WI38 (cell line): ENCODE measurements at regions not wholly inside any gene's neighbourhood (a gene's known extent, or its start where the extent isn't known, plus 50 kb on each side); places are given as distances from the start of the nearest gene placed in this dataset.

Experiments used
- H3K4me3 ChIP-seq: 2 replicates; pipeline ENCODE4 v1.5.1; 2011; ENCODE audit warnings: low read depth, mild to moderate bottlenecking, control low read depth, low read length
- TF ChIP-seq, protein P1 (sequence below): IDR thresholded peaks from 2 replicates; pipeline ENCODE4 v1.5.1; 2012; ENCODE audit warnings: low read depth, mild to moderate bottlenecking, control low read depth, low read length

DNA sequence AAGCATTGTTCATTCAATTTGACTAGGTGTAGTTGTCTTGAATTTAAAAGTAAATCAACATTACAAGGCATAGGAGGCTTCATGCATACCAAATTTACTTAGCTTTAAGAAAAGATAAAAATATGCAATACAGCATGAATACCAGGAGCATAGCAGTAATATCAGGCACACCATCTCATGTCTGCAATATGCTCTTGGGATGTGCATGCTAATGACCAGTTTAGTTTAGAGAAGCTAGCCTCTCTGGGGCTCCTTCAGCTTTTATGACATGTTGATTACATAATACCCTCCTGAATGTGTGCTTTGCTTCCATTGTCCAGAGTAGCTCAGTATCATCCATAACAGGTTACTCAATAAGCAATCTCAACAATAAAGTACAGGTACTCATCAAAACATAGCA is 497.2 kb downstream of the FLRT2 start:
- TF ChIP-seq, protein P1, sequence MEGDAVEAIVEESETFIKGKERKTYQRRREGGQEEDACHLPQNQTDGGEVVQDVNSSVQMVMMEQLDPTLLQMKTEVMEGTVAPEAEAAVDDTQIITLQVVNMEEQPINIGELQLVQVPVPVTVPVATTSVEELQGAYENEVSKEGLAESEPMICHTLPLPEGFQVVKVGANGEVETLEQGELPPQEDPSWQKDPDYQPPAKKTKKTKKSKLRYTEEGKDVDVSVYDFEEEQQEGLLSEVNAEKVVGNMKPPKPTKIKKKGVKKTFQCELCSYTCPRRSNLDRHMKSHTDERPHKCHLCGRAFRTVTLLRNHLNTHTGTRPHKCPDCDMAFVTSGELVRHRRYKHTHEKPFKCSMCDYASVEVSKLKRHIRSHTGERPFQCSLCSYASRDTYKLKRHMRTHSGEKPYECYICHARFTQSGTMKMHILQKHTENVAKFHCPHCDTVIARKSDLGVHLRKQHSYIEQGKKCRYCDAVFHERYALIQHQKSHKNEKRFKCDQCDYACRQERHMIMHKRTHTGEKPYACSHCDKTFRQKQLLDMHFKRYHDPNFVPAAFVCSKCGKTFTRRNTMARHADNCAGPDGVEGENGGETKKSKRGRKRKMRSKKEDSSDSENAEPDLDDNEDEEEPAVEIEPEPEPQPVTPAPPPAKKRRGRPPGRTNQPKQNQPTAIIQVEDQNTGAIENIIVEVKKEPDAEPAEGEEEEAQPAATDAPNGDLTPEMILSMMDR: no peak
- no peak overlapping the region for H3K4me3 ChIP-seq

DNA sequence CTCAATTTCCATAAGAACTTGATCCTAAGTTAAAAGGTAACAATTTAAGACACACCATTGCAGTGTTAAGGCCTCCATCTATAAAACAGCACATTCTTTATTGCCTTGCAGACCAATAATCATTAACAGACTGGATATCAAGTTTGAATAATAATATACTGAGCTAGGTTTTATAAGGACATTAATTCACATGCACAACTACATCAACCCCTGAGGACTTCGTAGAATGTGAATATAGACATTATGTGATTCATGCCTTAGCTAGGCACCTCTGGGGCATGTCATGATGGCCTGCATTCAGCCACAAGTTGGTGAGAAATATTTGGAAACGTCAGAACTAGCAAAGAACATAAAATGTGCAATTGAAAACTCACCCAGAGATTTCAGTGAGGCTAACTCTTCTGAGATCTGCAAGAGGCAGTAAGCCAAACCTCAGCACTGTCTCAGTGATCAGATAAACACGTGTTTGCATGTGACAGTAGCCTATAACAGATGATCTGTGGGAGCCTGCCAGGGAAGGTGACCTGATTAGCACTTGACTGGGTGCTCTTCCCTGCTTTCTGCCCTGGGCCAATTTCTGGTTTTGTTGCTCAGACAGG is 492.2 kb downstream of the FLRT2 start:
- TF ChIP-seq, protein P1: no peak
- H3K4me3 ChIP-seq: no peak overlapping the region

DNA sequence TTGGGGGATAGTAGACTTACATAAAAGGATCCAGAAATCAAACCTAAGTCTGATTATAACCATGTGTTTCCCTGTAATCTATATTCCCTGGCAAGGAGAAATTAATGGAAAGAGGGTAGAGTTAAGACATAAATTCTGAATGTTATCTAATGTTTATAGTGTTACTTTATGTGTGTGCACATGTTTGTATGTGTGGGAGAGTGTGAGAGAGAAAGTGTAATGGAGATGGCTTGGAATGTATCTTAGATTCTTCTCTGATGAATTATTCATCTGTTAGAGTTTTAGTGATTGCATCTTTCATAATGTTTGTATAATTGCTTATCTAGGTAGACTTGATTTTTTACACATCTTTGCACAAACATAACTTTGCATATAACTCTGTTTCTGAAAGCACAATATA is 490.9 kb downstream of the FLRT2 start:
- no peak overlapping the region for H3K4me3 ChIP-seq
- TF ChIP-seq, protein P1: no peak

DNA sequence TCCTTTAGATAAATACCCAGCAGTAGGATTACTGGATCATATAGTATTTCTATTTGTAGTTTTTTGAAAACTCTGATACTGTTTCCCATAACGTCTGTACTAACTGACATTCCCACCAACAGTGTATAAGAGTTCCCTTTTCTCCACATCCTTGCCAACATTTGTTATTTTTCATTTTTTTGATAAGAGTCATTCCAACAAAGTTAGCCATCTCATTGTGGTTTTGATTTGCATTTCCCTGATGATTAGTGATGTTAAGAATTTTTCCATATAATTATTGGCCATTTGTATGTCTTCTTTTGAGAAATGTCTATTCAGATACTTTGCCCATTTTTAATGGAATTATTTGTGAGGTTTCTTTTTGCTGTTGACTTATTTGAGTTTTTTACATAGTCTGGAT is 486.0 kb downstream of the FLRT2 start:
- TF ChIP-seq, protein P1: no peak

GRCh38 chr14:86015511-86015910 is 485.6 kb downstream of the FLRT2 start:
- TF ChIP-seq, protein P1: no peak
- H3K4me3 ChIP-seq: no peak overlapping the region

More for the DNA sequence above, 486.0 kb downstream of the FLRT2 start:
- H3K4me3 ChIP-seq: no peak overlapping the region

DNA sequence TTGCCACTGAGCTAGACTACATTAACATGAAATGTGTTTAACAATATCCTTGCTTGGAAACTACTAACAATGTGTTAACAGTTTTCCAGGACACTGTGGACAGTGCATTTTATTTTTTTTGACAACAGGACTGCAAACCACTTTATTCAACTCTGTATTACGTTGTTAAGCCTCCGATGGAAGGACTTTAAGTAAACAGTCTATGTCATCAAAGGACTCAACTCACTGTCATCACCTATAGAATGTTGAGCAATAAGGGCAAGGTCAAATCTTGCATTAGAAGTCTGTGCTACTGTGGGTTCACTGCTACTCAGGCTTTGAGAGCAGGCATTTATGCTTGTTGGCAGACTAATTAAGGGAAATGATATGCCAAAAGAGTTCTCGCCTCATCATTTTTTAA is 483.7 kb downstream of the FLRT2 start:
- TF ChIP-seq, protein P1: no peak
- no peak overlapping the region for H3K4me3 ChIP-seq

GRCh38 chr14:86012461-86012860 is 482.5 kb downstream of the FLRT2 start:
- TF ChIP-seq, protein P1: no peak
- no peak overlapping the region for H3K4me3 ChIP-seq
